NT2/D1 (cell line): ENCODE measurements at regions not wholly inside any gene's neighbourhood (a gene's known extent, or its start where the extent isn't known, plus 50 kb on each side); places are given as distances from the start of the nearest gene placed in this dataset.

Source experiments
- YY1 ChIP-seq: IDR thresholded peaks from 2 replicates; pipeline ENCODE4 v1.6.1; 2011; ENCODE audit not compliant: insufficient read length, insufficient read depth
- ZNF274 ChIP-seq: IDR thresholded peaks from 2 replicates; pipeline ENCODE4 v1.6.1; 2011; ENCODE audit warnings: mild to moderate bottlenecking, low read depth, low read length

GRCh38 chr3:11091791-11092190 lies 62.5 kb upstream of the HRH1 start:
- TF ChIP-seq YY1: no peak
- TF ChIP-seq ZNF274: no peak
